Keratinocyte (primary cell): ENCODE measurements at regions not wholly inside any gene's neighbourhood (a gene's known extent, or its start where the extent isn't known, plus 50 kb on each side); places are given as distances from the start of the nearest gene placed in this dataset.

Experiments
- DNase-seq: peaks from one replicate; pipeline ENCODE4 v3.0.0-alpha.2; 2011; ENCODE audit warnings: low read depth, missing footprints, low spot score
- FAIRE-seq: peaks from 2 replicates; lab custom pipeline; 2011; peaks lifted over from hg19 to GRCh38; lab: Jason Lieb, UNC
- H2AFZ ChIP-seq: 2 replicates; pipeline ENCODE4 v1.6.0; 2012; ENCODE audit warnings: low read length, control low read depth, inconsistent platforms; ENCODE audit not compliant: control insufficient read depth
- H3K27ac ChIP-seq: 2 replicates; pipeline ENCODE4 v1.5.1; 2011; ENCODE audit warnings: low read length; ENCODE audit not compliant: control insufficient read depth, insufficient read depth
- H3K27me3 ChIP-seq: 3 replicates; pipeline ENCODE4 v1.6.0; 2011; ENCODE audit warnings: low read length; ENCODE audit not compliant: control insufficient read depth, insufficient read depth; ENCODE audit errors: extremely low read depth
- H3K36me3 ChIP-seq, 2 experiments: 2 replicates in 1 of 2; 3 replicates in 1 of 2; pipeline ENCODE4 v1.5.1; 2011; ENCODE audit warnings: low read length in 2 of 2, mild to moderate bottlenecking in 1 of 2; ENCODE audit not compliant: control insufficient read depth in 2 of 2, insufficient read depth in 2 of 2; ENCODE audit errors: extremely low read depth in 1 of 2
- H3K4me1 ChIP-seq: 3 replicates; pipeline ENCODE4 v1.5.1; 2011; ENCODE audit warnings: low read length; ENCODE audit not compliant: control insufficient read depth, insufficient read depth; ENCODE audit errors: extremely low read depth
- H3K4me2 ChIP-seq: 3 replicates; pipeline ENCODE4 v1.6.0; 2011; ENCODE audit warnings: low read depth, low read length; ENCODE audit not compliant: control insufficient read depth, insufficient read depth; ENCODE audit errors: extremely low read depth
- H3K4me3 ChIP-seq, 3 experiments: fragments of 200-600 bp in 1 of 3; sonication (generic) in 1 of 3; 2 replicates in 2 of 3; 3 replicates in 1 of 3; pipeline ENCODE4 v1.5.1; 2011 to 2016; ENCODE audit warnings: low read length in 3 of 3, mild to moderate bottlenecking in 3 of 3, control low read depth in 2 of 3, inconsistent platforms in 1 of 3, low read depth in 1 of 3, mixed read lengths in 1 of 3, mixed run types in 1 of 3, moderate library complexity in 1 of 3; ENCODE audit not compliant: control insufficient read depth in 2 of 3, insufficient read depth in 2 of 3; ENCODE audit errors: extremely low read depth in 1 of 3
- H3K79me2 ChIP-seq: 2 replicates; pipeline ENCODE4 v1.6.0; 2012; ENCODE audit warnings: low read length; ENCODE audit not compliant: control insufficient read depth, insufficient read depth
- H3K9ac ChIP-seq: 3 replicates; pipeline ENCODE4 v1.6.0; 2011; ENCODE audit warnings: low read length; ENCODE audit not compliant: control insufficient read depth, insufficient read depth; ENCODE audit errors: extremely low read depth
- H3K9me1 ChIP-seq: 3 replicates; pipeline ENCODE4 v1.6.0; 2011; ENCODE audit warnings: low read length; ENCODE audit not compliant: control insufficient read depth, insufficient read depth; ENCODE audit errors: extremely low read depth
- H3K9me3 ChIP-seq: 2 replicates; pipeline ENCODE4 v1.5.1; 2012; ENCODE audit warnings: low read depth, low read length; ENCODE audit not compliant: control insufficient read depth
- H4K20me1 ChIP-seq: 3 replicates; pipeline ENCODE4 v1.6.0; 2011; ENCODE audit warnings: low read length; ENCODE audit not compliant: control insufficient read depth, insufficient read depth; ENCODE audit errors: extremely low read depth
- EZH2 ChIP-seq: IDR thresholded peaks from one replicate; pipeline ENCODE4 v1.6.1; 2012; ENCODE audit warnings: inconsistent platforms, mild to moderate bottlenecking, low read length, moderate library complexity
- dilution Hi-C: fragments of 300-500 bp; cut with MboI; formaldehyde crosslinking; loops from one replicate; pipeline ENCODE4 v1.7.0; 2020; ENCODE audit warnings: low sequenced_read_pairs; ENCODE audit not compliant: extremely low pct_ligation_motif_present
- TF ChIP-seq, protein P1 (sequence below), 3 experiments: IDR thresholded peaks in 1 of 3; conservative IDR thresholded peaks in 1 of 3; optimal IDR thresholded peaks in 1 of 3; 2 replicates in 2 of 3; 3 replicates in 1 of 3; pipeline versions ENCODE3 to v1.5.1; 2011; ENCODE audit warnings: low read length in 3 of 3, mild to moderate bottlenecking in 3 of 3, moderate library complexity in 2 of 3, control low read depth in 1 of 3, inconsistent platforms in 1 of 3; ENCODE audit not compliant: insufficient read depth in 2 of 3; ENCODE audit errors: extremely low read depth in 1 of 3

DNA sequence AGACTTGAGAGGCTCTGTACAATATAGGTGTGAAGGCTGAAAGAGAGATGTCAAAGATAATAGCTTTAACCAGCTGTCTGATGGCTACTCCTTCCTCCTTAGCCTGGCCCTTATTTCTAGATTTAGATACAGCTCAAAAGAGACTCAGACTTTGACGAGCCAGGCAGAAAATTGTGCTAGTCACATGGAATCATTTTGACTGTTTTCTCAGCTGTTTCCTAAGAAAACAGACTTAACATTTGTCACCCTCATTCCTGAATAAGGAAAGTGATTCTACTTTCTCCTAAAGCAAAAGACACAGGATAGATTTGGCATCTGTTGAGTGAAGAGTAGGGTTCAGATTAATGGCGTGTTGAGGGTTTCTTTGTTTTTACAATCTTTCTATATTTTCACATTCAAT lies 340.7 kb downstream of the DHX15 start:
- Histone ChIP-seq H3K36me3 (no peaks in the 10 kb centered on the region), H4K20me1 (no peaks in the 10 kb centered on the region), H3K4me3 (no peak overlapping the region), H3K4me2 (no peak overlapping the region), H3K27ac (no peak overlapping the region), H3K9me3 (no peaks in the 10 kb centered on the region), H3K4me1 (no peaks in the 10 kb centered on the region), H3K27me3 (no peaks in the 10 kb centered on the region), H3K9ac (no peak overlapping the region), H3K9me1 (no peaks in the 10 kb centered on the region), H2AFZ (no peak overlapping the region), H3K79me2 (no peaks in the 10 kb centered on the region)
- dilution Hi-C loops = no loop called here
- no peak for TF ChIP-seq EZH2
- TF ChIP-seq, protein P1, sequence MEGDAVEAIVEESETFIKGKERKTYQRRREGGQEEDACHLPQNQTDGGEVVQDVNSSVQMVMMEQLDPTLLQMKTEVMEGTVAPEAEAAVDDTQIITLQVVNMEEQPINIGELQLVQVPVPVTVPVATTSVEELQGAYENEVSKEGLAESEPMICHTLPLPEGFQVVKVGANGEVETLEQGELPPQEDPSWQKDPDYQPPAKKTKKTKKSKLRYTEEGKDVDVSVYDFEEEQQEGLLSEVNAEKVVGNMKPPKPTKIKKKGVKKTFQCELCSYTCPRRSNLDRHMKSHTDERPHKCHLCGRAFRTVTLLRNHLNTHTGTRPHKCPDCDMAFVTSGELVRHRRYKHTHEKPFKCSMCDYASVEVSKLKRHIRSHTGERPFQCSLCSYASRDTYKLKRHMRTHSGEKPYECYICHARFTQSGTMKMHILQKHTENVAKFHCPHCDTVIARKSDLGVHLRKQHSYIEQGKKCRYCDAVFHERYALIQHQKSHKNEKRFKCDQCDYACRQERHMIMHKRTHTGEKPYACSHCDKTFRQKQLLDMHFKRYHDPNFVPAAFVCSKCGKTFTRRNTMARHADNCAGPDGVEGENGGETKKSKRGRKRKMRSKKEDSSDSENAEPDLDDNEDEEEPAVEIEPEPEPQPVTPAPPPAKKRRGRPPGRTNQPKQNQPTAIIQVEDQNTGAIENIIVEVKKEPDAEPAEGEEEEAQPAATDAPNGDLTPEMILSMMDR (optimal IDR thresholded peaks at IDR 0.05 in 1 of 3, IDR thresholded peaks at IDR 0.05 in 1 of 3, conservative IDR thresholded peaks at IDR 0.05 in 1 of 3; ENCODE audit: extremely low read depth in 1 of 3, insufficient read depth in 2 of 3, low read length in 3 of 3) = no peak
- DNase-seq (no peak), FAIRE-seq (no peak)

- H3K4me1 ChIP-seq = no peaks in the 10 kb centered on the region
- no peak for FAIRE-seq
- no peak overlapping the region for H3K4me2 ChIP-seq
- H3K27ac ChIP-seq = no peak overlapping the region
- DNase-seq = no peak
- no peak overlapping the region for H3K9ac ChIP-seq
- no peak overlapping the region for H3K4me3 ChIP-seq
- H3K9me3 ChIP-seq = no peaks in the 10 kb centered on the region
- H3K36me3 ChIP-seq = no peaks in the 10 kb centered on the region
- dilution Hi-C loops = no loop called here
- H3K9me1 ChIP-seq = no peaks in the 10 kb centered on the region
- H3K27me3 ChIP-seq = no peaks in the 10 kb centered on the region
- no peaks in the 10 kb centered on the region for H4K20me1 ChIP-seq
- no peak for TF ChIP-seq EZH2
- TF ChIP-seq, protein P1 (optimal IDR thresholded peaks at IDR 0.05 in 1 of 3, IDR thresholded peaks at IDR 0.05 in 1 of 3, conservative IDR thresholded peaks at IDR 0.05 in 1 of 3; ENCODE audit: extremely low read depth in 1 of 3, insufficient read depth in 2 of 3, low read length in 3 of 3) = no peak
- H3K79me2 ChIP-seq = no peaks in the 10 kb centered on the region
- H2AFZ ChIP-seq = no peak overlapping the region
Measured at GRCh38 chr4:24241511-24241910, 342.8 kb downstream of the DHX15 start.
